Trophoblast cell (in vitro differentiated cells and primary cell): ENCODE measurements at regions not wholly inside any gene's neighbourhood (a gene's known extent, or its start where the extent isn't known, plus 50 kb on each side); places are given as distances from the start of the nearest gene placed in this dataset.
"Not testable (repeated sequence)": the region's sequence is repeated elsewhere in the genome, so short reads cannot be mapped to it uniquely, and the experiment has no call there.

Experiments
- DNase-seq, 2 donors: peaks; one replicate each; pipeline ENCODE4 v3.0.0-alpha.2; 2016
- H2AFZ ChIP-seq: 2 replicates; pipeline ENCODE4 v1.6.1; 2013; ENCODE audit warnings: low read length, moderate library complexity, mild to moderate bottlenecking; ENCODE audit not compliant: insufficient read depth, poor library complexity
- H2AK5ac ChIP-seq: 2 replicates; pipeline ENCODE4 v1.6.1; 2013; ENCODE audit warnings: mild to moderate bottlenecking, low read length
- H2BK120ac ChIP-seq: 2 replicates; pipeline ENCODE4 v1.6.1; 2013; ENCODE audit warnings: low read length, mild to moderate bottlenecking, moderate library complexity; ENCODE audit not compliant: insufficient read depth, poor library complexity
- H2BK12ac ChIP-seq: 2 replicates; pipeline ENCODE4 v1.6.1; 2013; ENCODE audit warnings: mild to moderate bottlenecking, low read length, moderate library complexity
- H2BK5ac ChIP-seq: 2 replicates; pipeline ENCODE4 v1.6.1; 2013; ENCODE audit warnings: low read length, low read depth, moderate library complexity, mild to moderate bottlenecking; ENCODE audit not compliant: poor library complexity
- H3K14ac ChIP-seq: 2 replicates; pipeline ENCODE4 v1.6.1; 2013; ENCODE audit warnings: mild to moderate bottlenecking, low read length
- H3K18ac ChIP-seq: 2 replicates; pipeline ENCODE4 v1.6.1; 2013; ENCODE audit warnings: mild to moderate bottlenecking, low read length
- H3K23ac ChIP-seq: 2 replicates; pipeline ENCODE4 v1.6.1; 2013; ENCODE audit warnings: low read length
- H3K27ac ChIP-seq: 2 replicates; pipeline ENCODE4 v1.5.1; 2013; ENCODE audit warnings: low read depth, mild to moderate bottlenecking, inconsistent platforms, low read length, moderate library complexity
- H3K27me3 ChIP-seq: 2 replicates; pipeline ENCODE4 v1.6.1; 2013; ENCODE audit warnings: inconsistent platforms, mild to moderate bottlenecking, low read length, moderate library complexity; ENCODE audit not compliant: insufficient read depth
- H3K36me3 ChIP-seq, 2 experiments: 1 replicate in 1 of 2; 2 replicates in 1 of 2; pipeline ENCODE4 v1.6.1; 2013; ENCODE audit warnings: low read length in 2 of 2, mild to moderate bottlenecking in 2 of 2, moderate library complexity in 1 of 2; ENCODE audit not compliant: insufficient read depth in 2 of 2, control insufficient read depth in 1 of 2
- H3K4ac ChIP-seq: 2 replicates; pipeline ENCODE4 v1.6.1; 2013; ENCODE audit warnings: low read depth, mild to moderate bottlenecking, low read length, moderate library complexity
- H3K4me1 ChIP-seq, 2 experiments: 1 replicate in 1 of 2; 2 replicates in 1 of 2; pipeline ENCODE4 v1.6.1; 2013; ENCODE audit warnings: low read length in 2 of 2, mild to moderate bottlenecking in 2 of 2, moderate library complexity in 1 of 2; ENCODE audit not compliant: insufficient read depth in 2 of 2, control insufficient read depth in 1 of 2
- H3K4me2 ChIP-seq: 2 replicates; pipeline ENCODE4 v1.6.1; 2013; ENCODE audit warnings: inconsistent platforms, mild to moderate bottlenecking, low read length, moderate library complexity
- H3K4me3 ChIP-seq: 2 replicates; pipeline ENCODE4 v1.5.1; 2013; ENCODE audit warnings: mild to moderate bottlenecking, low read depth, low read length, inconsistent platforms
- H3K79me1 ChIP-seq: one replicate; pipeline ENCODE4 v1.6.1; 2013; ENCODE audit warnings: low read length
- H3K79me2 ChIP-seq: 2 replicates; pipeline ENCODE4 v1.6.1; 2013; ENCODE audit warnings: low read length, mild to moderate bottlenecking; ENCODE audit not compliant: control insufficient read depth, insufficient read depth, poor library complexity
- H3K9ac ChIP-seq: 2 replicates; pipeline ENCODE4 v1.6.1; 2013; ENCODE audit warnings: mild to moderate bottlenecking, low read length
- H3K9me3 ChIP-seq: 2 replicates; pipeline ENCODE4 v1.6.1; 2013; ENCODE audit warnings: low read depth, mild to moderate bottlenecking, control low read depth, inconsistent platforms, low read length; ENCODE audit not compliant: insufficient read depth
- H4K12ac ChIP-seq: 2 replicates; pipeline ENCODE4 v1.6.1; 2013; ENCODE audit warnings: low read depth, mild to moderate bottlenecking, low read length, moderate library complexity
- H4K8ac ChIP-seq: 2 replicates; pipeline ENCODE4 v1.6.1; 2013; ENCODE audit warnings: low read depth, mild to moderate bottlenecking, low read length, moderate library complexity
- H4K91ac ChIP-seq: one replicate; pipeline ENCODE4 v1.6.1; 2013; ENCODE audit warnings: low read depth, mild to moderate bottlenecking, low read length, moderate library complexity
- WGBS: extraction: QIAGEN DNeasy Blood & Tissue Kit; methylation state at CpG from one replicate; pipeline ENCODE4 v1.1.7; 2013; ENCODE audit warnings: missing lambda C conversion rate; ENCODE audit not compliant: insufficient read length, insufficient coverage; ENCODE audit errors: extremely low coverage; 5-methylcytosine and 5-hydroxymethylcytosine counted together

GRCh38 chr13:25001476-25002206 lies 94.3 kb upstream of the PABPC3 start:
- Histone ChIP-seq H2BK12ac (no peak overlapping the region), H3K79me1 (peaks cover 2% of the 10 kb centered on the region), H2BK5ac (no peak overlapping the region), H3K79me2 (no peaks in the 10 kb centered on the region), H2AK5ac (no peak overlapping the region), H2BK120ac (no peak overlapping the region), H3K23ac (no peak overlapping the region), H3K18ac (no peak overlapping the region), H4K8ac (no peak overlapping the region), H4K12ac (no peak overlapping the region), H3K36me3 (no peaks in the 10 kb centered on the region), H3K27ac (no peak overlapping the region), H3K9ac (no peak overlapping the region), H2AFZ (no peak overlapping the region), H3K4ac (no peak overlapping the region), H3K9me3 (no peaks in the 10 kb centered on the region), H3K4me1 (peaks cover 2 to 3% of the 10 kb centered on the region in 2 experiments), H3K14ac (no peak overlapping the region), H4K91ac (no peak overlapping the region), H3K4me2 (no peak overlapping the region), H3K4me3 (no peak overlapping the region), H3K27me3 (no peaks in the 10 kb centered on the region)
- DNase-seq: no peak
- no CpG with 5 or more reads among the region's 11 CpGs for WGBS

- not testable (repeated sequence) for H3K79me2 ChIP-seq, H2BK120ac ChIP-seq, H3K9me3 ChIP-seq, H3K4me3 ChIP-seq, H4K12ac ChIP-seq, H3K79me1 ChIP-seq, H3K14ac ChIP-seq, H3K4ac ChIP-seq, H2BK5ac ChIP-seq, H4K8ac ChIP-seq, H3K18ac ChIP-seq, H3K27ac ChIP-seq, H3K36me3 ChIP-seq, H3K23ac ChIP-seq, H2AFZ ChIP-seq, H3K4me1 ChIP-seq, H3K9ac ChIP-seq, H2AK5ac ChIP-seq, H3K27me3 ChIP-seq
- Histone ChIP-seq H2BK12ac (peak overlapping the region; percentile 34), H3K4me2 (peak overlapping the region; percentile 11), H4K91ac (peak overlapping the region; percentile 6)
- WGBS: no CpG with 5 or more reads among the region's 14 CpGs
- peak; percentile 20 to 44 for DNase-seq
Measured at GRCh38 chr13:25002311-25002710, 93.6 kb upstream of the PABPC3 start.

DNA sequence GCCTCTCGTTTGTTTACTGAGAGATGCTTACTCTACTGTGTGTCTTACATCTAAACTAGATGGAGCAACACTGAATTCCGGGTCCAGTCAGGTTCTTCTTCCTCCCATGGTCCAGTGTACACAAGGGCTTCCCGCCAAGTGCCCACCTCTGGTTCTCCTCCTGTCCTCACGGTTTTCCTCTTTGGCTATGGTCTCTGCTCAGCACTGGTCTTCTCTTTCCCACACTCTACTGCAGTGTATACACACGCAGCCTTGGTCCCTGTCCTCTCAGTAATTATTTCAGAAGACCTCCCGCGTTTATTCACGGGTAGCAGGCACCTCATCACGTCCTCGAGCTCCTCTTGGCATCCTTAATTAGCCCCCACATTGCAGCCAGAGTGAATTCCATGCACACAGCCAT lies 91.4 kb upstream of the PABPC3 start:
- not testable (repeated sequence) for H4K91ac ChIP-seq, H3K4me2 ChIP-seq, H2AFZ ChIP-seq, H3K27me3 ChIP-seq, H3K36me3 ChIP-seq, H4K12ac ChIP-seq, H2BK12ac ChIP-seq, H3K4me3 ChIP-seq, H3K79me1 ChIP-seq, H3K9ac ChIP-seq, H3K23ac ChIP-seq, H2AK5ac ChIP-seq, H3K79me2 ChIP-seq, H3K9me3 ChIP-seq, DNase-seq, H3K14ac ChIP-seq, H3K4ac ChIP-seq, H3K27ac ChIP-seq, H4K8ac ChIP-seq, H2BK120ac ChIP-seq, H3K4me1 ChIP-seq, H3K18ac ChIP-seq, H2BK5ac ChIP-seq
- WGBS: no CpG with 5 or more reads among the region's 10 CpGs

DNA sequence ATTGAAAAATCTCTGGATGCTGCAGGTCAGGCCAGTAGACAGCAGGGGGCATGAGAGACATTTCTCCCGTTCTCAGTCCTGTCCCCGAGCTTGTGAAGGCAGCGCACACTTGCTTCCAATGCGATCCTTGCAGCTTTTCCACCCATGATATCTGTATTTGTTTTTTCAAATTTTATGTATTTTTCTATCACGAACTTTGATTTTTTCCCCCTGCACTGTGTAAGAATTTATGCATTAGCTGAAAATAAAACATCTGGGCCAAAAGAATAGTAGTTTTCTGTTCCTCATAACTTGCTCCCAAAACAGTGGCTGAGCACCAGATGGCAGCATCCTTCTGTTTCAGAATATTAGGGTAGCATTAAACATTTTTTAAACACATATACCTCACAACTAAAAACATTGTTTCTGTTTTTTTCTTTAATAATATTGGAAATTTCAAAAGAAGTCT lies 90.9 kb upstream of the PABPC3 start:
- not testable (repeated sequence) for H3K14ac ChIP-seq, H2AFZ ChIP-seq, H4K8ac ChIP-seq, H3K36me3 ChIP-seq, H3K27me3 ChIP-seq, H2AK5ac ChIP-seq, H2BK12ac ChIP-seq, H3K27ac ChIP-seq, H3K79me1 ChIP-seq, H3K79me2 ChIP-seq, H2BK120ac ChIP-seq, H3K4me1 ChIP-seq, H4K91ac ChIP-seq, H3K4me3 ChIP-seq, H2BK5ac ChIP-seq, H3K9ac ChIP-seq, H4K12ac ChIP-seq, H3K18ac ChIP-seq, H3K9me3 ChIP-seq, H3K4me2 ChIP-seq, H3K23ac ChIP-seq, H3K4ac ChIP-seq
- WGBS: no CpG with 5 or more reads among the region's 5 CpGs
- peak in 1 of 2 donors; percentile 14 for DNase-seq
